NCI-H1694 treated with DMSO at 0.1 percent for 48 hours (cell line): ENCODE measurements at regions not wholly inside any gene's neighbourhood (a gene's known extent, or its start where the extent isn't known, plus 50 kb on each side); places are given as distances from the start of the nearest gene placed in this dataset.
"Not testable (repeated sequence)": the region's sequence is repeated elsewhere in the genome, so short reads cannot be mapped to it uniquely, and the experiment has no call there.

ENCODE experiments used
- DNase-seq: peaks from one replicate; lab custom pipeline; 2025; lab: John Stamatoyannopoulos, UW

DNA sequence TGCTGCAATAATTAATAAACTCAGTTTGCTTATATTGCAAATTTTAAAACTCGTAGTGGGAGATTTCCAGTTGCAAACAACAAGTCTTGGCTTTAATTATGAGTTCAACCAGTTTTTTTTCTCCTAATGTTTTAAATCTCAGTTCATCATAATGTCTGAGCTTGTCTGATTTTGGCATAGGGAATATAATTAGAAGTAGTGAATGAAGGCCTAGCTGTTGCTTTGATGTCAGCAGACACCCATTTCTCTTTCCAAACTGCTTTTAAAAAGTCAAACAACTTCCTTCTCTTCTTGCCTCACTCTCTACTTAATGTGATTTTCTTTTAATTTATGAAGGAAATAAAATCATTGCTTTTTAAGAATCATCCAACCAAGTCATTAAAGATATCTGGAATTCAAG is 1462.1 kb downstream of the DPP10 start:
- no peak for DNase-seq

DNA sequence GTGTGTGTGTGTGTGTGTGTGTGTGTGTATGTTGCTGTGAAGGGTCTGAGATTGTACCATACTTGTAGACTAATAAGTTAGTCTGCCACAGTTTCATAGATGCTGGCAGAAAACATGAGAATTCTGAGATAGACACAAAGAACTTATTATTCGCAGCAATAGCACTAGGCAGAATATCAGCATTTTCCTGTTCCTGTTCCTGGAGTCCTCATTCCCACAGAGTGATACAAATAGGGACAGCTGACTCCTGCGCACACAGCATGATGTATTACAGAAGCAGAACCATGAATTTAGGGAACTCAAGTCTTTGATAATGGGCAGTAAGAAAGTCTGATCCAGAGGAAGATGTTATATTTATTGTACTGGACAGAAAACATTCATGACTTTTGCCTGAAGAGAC is 1466.3 kb downstream of the DPP10 start:
- DNase-seq = no peak

DNA sequence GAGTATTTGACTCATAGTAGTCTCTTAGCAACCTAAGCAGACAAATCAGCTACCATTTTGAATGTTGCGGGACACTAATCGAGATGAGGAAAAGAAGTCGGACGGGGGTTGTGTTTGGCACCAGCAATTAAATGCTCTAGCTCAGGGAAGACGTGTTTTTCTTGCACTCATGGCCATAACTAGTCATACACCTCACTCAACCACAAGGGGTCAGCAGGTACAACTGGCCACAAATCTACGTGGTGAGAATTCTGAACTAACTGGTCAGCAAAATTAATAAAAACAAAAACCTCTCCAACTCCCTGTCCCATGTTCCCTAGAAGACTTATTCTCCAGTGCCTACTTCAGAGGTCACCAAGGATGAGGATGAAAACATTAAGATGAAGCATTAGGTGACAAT is 1467.8 kb downstream of the DPP10 start:
- DNase-seq = no peak

DNA sequence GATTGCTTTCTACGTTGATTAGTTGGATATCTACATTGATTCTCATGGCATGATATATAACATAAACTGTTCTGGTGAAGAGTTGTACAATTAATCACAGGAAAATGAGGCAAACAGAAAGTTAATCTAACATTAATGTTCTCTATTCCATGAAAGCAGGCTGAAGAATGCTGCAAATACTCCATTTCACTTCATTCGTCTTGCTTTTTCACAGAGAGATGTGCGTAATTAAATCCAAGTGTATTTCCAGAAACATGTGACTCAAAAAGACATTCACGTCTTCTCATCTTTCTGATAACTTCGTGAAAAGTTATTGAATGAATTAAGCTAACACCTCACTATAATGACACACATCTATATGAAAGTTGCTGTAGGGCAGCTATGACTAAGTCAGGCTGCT is 1471.5 kb downstream of the DPP10 start:
- no peak for DNase-seq

DNA sequence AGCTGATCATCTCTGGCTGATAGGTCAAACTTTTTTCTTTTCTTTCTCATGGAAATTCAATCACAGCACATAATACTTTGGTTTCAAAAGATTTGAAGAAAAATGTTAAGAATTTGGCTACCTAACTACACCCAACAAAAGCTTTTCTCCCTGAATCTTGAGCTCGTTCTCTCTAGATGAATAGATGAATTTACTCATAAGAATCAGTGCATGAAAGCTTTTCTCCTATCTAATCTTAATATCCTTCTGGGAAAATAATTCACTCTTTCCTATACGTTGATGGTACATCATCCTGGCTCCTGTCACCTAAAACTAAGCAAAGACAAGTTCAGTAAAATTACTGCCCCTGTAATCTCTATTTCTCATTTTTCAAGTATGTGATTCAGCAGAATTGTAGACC is 1479.1 kb downstream of the DPP10 start:
- DNase-seq = no peak

DNA sequence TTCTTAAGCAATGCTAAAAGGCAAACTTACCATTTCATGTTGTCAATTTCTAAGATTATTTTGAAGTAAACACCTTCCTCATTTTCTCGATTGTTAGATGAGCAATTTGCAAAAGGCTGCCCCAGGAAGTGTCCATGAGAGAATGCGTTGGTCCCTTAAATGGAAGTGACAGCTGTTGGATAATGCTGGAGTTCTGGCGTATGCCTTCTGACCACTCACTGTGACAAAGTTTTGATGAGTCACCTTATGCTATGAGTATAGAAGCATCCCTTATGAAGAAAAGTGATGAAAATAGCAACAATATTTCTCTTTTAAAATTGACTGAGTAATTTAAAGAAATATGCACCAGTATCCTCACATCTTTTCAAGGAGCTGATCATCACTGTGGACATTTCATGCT is 1497.5 kb downstream of the DPP10 start:
- DNase-seq = no peak

DNA sequence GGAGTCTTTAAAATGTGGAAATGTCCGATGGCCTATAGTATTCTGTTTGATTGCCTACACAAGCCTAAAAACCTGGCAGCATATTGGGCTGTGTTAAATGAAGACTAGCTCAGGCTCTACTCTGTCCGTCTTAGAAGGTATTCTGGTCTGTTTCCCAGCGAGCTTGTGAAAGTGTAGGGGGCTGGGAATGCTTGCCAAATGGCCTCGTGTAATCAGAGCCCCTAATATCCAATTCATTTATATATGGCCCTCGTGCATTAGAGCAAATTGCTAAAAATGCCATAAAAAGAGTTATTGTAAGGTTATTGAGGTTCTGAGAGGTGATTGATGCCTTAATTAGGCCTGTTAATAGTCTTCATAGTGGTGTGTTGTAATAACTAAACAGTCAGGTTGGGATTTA is 1500.4 kb downstream of the DPP10 start:
- DNase-seq = no peak

DNA sequence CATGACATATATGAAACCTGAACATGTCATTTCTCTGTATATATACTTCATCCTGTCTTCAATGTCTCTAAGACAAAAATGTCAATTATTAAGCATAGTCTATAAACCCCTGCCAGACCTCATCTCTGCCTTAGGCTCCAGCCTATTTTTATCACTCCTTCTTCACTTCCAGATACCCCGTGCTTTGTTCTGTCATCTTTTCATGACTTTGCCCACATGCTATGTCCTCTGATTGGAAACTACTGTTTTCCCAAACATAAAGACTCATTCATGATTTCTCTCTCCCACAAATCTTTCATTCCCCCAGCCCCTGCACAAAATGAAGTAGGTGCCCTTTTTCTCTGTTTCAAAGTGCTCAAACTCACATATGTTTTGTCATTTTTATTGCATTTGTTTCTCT is 1503.9 kb downstream of the DPP10 start:
- no peak for DNase-seq

DNA sequence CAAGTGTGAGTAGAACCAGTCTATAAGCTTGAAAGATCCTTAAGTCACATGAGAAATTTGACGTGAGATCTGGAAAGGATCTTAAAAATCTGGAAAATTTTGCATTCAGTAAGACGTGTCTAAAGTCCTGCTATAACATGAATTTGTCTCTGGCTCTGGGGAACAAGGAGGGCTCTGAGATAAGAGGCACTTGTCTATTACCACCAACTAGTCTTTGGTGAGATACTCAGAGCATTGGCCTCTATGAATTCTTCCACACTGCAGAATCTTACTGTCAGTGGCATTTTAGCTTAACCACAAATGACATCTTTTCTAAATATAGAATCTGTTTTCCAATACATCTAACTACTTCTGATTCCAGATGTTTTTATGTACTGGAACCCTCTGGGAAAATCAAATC is 1504.5 kb downstream of the DPP10 start:
- no peak for DNase-seq

DNA sequence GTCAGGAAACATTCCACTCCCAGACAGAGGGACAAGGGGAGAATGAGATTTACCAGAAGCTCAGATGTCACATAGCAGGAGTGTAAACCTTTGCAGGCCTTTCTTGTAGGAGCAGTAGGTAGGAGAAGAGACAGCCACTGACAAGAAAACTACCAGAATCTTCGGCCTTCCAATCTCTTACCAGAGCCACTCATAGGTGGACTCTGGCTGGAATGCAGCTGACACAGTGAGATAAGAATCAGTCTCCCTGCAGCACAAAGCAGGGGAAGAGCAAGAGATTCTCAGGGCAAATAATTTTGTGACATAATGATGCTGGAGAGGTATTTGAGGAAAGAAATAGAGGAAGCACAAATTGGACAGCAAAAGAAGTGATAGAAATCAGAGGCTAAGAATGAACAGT is 1534.5 kb downstream of the DPP10 start:
- DNase-seq = no peak

DNA sequence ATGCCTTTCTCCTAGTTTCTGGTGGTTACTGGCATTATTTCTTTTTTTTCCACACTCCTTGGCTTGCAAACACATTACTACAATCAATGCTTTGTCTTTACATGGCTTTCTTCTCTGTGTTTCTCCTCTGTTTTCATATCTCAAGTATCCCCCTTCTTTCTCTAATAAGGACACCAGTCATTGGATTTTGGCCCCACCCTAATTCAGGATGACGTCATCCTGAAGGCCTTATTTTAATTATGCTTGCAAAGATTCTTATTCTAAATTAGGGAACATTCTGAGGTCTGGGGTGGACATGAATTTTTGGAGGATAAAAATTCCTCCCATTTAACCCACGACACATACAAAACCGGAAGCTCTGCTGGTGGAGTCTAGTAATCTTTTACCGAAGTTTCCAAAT is 1556.6 kb downstream of the DPP10 start:
- DNase-seq = no peak

DNA sequence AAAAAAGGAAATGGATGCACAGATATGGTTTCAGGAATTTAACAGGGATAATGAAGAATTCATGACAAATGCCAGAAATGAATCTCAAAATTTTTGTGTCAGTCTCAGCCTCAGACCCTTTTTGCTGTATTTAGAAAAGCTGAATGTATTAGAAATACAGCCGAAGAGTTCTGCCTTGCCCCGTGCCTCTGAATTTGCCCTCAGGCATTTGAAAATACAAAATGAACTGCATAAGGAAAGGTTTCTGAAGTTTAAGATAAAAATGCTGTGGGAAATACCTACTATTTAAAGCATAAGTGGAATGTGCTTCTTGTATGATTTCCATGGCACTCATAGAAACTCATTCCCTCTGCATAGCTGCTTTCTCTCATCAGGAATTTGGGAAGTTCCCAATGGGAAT is 1580.6 kb downstream of the DPP10 start:
- DNase-seq = no peak

DNA sequence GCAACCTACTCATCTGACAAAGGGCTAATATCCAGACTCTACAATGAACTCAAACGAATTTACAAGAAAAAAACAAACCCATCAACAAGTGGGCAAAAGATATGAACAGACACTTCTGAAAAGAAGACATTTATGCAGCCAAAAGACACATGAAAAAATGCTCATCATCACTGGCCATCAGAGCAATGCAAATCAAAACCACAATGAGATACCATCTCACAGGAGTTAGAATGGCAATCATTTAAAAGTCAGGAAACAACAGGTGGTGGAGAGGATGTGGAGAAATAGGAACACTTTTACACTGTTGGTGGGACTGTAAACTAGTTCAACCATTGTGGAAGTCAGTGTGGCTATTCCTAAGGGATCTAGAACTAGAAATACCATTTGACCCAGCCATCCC is 1596.3 kb downstream of the DPP10 start:
- not testable (repeated sequence) for DNase-seq

DNA sequence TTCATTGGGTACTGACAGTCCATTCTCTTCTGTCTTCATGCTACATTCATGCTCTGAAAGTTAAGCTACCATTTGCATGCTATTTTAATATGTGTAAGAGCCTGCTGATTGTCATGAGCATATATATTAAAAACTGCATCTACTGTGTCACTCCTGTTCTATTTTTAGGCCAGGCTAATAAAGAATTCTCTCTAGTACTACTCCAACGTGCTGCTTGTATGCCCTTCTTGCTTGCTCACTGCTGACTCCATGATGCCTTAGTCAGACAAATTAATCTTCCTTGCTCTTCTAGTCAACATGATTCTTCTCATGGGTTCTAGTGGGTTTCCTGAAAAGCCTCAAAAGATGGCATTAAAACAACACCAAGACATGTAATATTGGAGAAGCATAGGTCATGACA is 1600.1 kb downstream of the DPP10 start:
- no peak for DNase-seq

DNA sequence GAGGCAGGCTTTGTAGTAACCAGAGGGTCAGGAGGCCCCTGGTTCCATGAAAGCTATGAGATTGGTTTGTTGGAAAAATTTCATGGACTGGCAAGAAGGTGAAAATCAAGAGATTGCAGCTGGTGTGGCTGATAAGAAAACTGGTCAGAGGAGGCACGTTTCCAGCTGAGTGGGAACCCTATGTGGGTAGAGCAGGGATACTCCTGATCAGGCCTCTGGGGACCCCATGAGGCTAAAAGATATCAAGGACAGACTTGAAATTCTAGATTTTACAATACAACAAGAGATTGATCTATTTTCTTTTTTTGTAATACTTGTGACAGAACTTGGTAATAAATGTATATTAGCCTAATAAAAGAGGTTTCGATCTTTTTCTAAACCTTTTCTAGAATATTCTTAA is 1615.1 kb downstream of the DPP10 start:
- no peak for DNase-seq

DNA sequence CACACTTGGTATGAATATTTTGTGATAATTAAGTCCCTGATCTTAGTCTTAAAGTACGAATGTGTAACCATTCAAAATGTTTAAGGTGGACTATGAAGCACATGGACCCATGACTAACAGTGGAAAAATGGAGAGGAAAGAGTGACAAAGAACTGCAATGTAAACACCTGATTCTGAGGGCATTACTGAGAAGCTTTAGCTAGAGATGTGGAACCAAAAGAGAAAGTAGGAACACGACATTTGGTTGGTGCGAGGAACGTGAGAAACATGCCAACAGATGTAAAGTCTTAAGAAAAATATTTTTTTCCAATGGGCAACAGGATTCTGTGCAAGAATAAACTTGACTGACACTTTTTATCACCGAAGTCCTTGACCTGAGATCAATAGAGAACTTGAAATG is 1618.6 kb downstream of the DPP10 start:
- no peak for DNase-seq

DNA sequence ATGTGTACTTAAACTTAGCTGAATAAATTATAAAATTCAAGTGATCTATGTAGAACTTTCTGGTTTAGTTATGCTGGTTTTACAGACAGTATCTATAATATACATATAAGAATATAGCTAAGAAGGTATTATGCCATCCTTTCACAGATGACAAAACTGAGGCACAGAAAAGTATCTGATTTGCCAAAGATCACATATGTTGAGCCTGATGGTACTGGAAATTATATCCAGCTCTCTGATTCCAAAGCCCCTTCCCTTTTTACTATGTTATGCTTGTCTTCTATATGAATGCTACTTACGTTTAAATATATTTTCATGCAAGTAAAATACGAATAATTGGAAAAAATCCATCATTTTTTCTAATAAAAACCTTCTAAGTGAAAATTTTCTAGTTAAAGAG is 1631.3 kb downstream of the DPP10 start:
- DNase-seq = no peak

DNA sequence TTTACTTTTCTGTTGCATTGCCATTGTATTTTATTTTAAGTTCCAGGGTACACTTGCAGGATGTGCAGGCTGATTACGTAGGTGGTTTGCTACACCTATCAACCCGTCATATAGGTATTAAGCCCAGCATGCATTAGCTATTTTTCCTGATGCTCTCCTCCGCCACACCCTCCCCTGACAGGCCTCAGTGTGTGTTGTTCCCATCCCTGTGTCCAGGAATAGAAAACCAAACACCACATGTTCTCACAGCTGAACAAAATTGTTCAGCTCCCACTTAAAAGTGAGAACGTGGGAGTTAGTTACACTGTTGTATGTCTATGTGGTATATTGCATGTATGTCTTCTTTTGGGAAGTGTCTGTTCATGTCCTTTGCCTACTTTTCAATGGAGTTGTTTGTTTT is 1631.7 kb downstream of the DPP10 start:
- DNase-seq = no peak

DNA sequence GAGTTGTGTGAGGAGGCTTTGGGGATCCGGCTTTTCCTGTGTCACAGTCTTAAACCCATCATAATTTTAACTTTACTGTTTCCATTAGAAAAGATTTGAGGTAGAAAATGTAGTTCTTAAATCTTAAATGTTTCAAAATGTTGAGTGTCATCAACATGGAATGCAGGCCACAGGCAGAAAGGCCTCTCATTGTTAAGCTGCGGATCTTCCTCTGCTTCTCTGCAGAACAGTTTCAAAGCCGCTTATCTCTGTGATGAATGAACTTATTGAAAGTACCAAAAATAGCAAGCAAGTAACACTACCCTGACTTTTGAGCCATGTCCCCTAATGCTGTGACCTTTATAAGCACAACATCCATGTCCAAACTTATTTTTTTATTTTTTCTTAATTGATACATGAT is 1645.8 kb downstream of the DPP10 start:
- no peak for DNase-seq

DNA sequence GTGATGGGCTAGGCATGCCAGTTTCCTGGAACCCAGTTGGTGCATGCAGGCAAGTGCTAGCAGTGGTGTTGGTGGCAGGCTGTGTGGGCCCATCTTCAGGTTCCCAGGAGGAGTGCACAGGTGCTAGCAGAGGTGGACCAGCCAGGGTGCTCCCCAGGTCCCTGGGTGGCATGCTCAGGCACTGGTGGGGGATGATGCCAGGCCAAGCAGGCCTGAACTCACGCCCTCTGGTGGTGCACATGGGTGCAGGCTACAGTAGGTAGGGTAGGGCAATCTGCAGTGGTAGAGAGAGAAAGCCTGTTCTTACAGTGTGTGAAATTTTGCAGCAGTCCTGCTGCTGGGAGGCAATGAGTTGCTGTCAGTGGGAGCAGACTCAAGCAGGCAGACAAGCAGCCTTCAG is 1651.8 kb downstream of the DPP10 start:
- no peak for DNase-seq

DNA sequence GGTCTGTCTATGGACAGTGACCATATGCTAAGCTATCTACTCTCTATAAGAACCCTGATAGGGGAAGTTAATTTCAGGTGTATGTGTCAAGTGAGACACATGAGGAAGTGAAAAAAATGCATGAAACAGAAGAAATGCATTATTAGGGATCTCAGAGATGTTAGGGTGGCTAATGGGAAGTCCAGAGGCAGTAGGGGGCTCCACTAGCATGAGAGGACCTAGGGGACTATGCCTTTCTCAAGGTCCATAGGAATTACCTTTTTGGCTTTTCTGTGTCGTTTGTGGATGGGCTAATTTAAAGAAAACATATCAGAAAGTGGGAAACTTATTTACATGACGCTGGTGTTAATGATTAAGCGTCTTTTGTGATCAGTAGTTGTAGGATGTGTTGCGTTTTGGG is 1653.2 kb downstream of the DPP10 start:
- DNase-seq = no peak

DNA sequence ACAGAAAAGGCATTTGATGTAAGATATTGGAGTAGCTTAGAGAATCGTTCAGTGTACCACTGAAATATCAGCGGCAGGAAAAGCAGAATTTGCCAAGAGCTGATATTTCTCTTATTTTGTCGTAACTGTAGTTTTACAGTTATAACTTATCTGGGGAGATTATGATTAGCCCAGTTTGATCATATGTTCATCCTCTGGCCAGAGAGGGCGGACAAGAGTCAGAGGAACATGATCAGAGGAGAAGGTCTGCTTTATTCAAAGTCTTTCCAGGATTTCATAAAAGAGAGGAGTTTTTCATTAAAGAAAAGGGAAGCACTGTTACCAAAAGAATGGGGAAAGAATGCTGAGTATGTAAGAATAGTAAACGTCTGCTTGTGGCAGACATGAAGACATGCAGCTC is 1655.6 kb downstream of the DPP10 start:
- no peak for DNase-seq

DNA sequence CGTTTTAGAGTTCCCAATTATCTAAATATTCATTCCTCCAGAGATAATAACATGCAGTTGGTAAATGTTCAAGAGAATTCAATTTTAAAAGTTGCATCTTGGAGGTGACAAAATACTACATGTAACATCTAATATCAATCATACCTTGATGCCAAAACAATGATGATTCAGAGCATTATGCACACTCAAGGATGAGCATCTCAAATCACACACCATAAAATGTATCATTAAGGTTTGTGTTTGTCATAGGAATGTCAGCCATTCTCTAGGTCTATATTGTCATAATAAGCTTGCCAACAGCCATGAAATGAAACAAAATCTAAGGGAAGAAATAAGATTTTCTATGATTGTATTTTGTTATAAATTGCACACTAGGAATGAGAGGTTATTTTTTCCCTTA is 1667.0 kb downstream of the DPP10 start:
- DNase-seq = no peak

DNA sequence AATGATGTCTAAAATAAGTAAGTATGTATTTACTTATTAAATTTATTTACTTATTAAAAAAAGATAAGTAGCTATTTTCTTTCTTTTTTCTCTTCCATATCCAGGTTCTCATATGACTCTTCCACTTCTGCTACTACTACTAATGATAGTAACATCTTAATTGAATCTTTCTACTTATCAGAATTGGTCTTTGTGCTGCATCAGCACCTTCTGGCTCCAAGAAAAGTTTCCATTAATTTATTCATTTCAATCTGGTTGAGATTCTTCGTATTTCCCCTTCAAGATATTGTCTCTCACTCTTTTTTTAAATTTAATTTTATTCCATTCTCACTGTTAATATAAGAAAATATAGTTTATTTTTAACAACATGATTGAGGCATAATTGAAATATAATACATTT is 1675.4 kb downstream of the DPP10 start:
- DNase-seq = no peak

DNA sequence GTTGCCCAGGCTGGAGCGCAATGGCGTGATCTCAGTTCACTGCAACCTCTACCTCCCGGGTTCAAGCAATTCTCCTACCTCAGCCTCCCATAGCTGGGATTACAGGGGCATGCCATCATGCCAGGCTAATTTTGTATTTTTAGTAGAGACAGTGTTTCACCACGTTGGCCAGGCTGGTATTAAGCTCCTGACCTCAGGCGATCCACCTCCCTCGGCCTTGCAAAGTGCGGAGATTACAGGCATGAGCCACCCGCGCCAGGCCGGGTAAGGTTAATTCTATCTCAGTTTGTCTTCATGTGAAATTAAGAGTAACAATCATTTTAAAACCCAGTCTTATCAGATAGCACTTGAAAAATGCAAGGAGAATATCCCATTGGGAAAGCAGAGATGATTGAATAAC is 1681.7 kb upstream of the DDX18 start:
- DNase-seq = no peak
